ENCODE measurements at regions not wholly inside any gene's neighbourhood (a gene's known extent, or its start where the extent isn't known, plus 50 kb on each side); places are given as distances from the start of the nearest gene placed in this dataset.

GRCh38 chr14:101215266-101215665 lies 311.7 kb upstream of the RTL1 start (continued):
- TF ChIP-seq, protein P1, sequence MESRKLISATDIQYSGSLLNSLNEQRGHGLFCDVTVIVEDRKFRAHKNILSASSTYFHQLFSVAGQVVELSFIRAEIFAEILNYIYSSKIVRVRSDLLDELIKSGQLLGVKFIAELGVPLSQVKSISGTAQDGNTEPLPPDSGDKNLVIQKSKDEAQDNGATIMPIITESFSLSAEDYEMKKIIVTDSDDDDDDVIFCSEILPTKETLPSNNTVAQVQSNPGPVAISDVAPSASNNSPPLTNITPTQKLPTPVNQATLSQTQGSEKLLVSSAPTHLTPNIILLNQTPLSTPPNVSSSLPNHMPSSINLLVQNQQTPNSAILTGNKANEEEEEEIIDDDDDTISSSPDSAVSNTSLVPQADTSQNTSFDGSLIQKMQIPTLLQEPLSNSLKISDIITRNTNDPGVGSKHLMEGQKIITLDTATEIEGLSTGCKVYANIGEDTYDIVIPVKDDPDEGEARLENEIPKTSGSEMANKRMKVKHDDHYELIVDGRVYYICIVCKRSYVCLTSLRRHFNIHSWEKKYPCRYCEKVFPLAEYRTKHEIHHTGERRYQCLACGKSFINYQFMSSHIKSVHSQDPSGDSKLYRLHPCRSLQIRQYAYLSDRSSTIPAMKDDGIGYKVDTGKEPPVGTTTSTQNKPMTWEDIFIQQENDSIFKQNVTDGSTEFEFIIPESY (IDR thresholded peaks at IDR 0.05; ENCODE audit: extremely low read depth, insufficient replicate concordance, low read length): no peak
- no peak for TF ChIP-seq SRF (IDR thresholded peaks at IDR 0.05; ENCODE audit: low read depth)
- TF ChIP-seq RAD21 (IDR thresholded peaks at IDR 0.05; ENCODE audit: low read depth): no peak
- TF ChIP-seq EZH2 (IDR thresholded peaks at IDR 0.05): no peak
- no peak for TF ChIP-seq SP1 (IDR thresholded peaks at IDR 0.05; ENCODE audit: low read depth)

GRCh38 chr14:101215927-101216326 lies 312.4 kb upstream of the RTL1 start:
- ChIA-PET CTCF (no interaction called here), RAD21 (ENCODE audit: low non-redundant PET in 1 of 2, low total read pairs in 2 of 2, uncharacterized antibody in 2 of 2, unreplicated experiment in 2 of 2) (no interaction called here), POLR2A (no interaction called here)
- intact Hi-C loops (cut with micrococcal nuclease): no loop called here
- H3K79me2 ChIP-seq (ENCODE audit: insufficient read depth, low read length): no peaks in the 10 kb centered on the region
- no peak for DNase-seq (ENCODE audit: low read depth, low spot score)
- H3K4me1 ChIP-seq (ENCODE audit: control insufficient read depth in 1 of 2, insufficient read depth in 2 of 2, low read length in 2 of 2): no peaks in the 10 kb centered on the region
- ATAC-seq: no peak
- no peaks in the 10 kb centered on the region for H3K9me2 ChIP-seq (ENCODE audit: insufficient read depth)
- H3K27ac ChIP-seq (ENCODE audit: low read depth, low read length): no peak overlapping the region
- H3K9me3 ChIP-seq (ENCODE audit: control insufficient read depth in 1 of 2, insufficient read depth in 1 of 2, low read depth in 1 of 2, low read length in 2 of 2): no peaks in the 10 kb centered on the region
- no peak overlapping the region for H3K4me2 ChIP-seq (ENCODE audit: low read length)
- H3K9ac ChIP-seq (ENCODE audit: low read length): no peak overlapping the region
- BruUV-seq (replicated peaks): no TSS peak
- no peak for TF ChIP-seq ELF1 (IDR thresholded peaks at IDR 0.05; ENCODE audit: borderline replicate concordance, low read depth)
- TF ChIP-seq, protein P2, sequence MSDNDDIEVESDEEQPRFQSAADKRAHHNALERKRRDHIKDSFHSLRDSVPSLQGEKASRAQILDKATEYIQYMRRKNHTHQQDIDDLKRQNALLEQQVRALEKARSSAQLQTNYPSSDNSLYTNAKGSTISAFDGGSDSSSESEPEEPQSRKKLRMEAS (IDR thresholded peaks at IDR 0.05): no peak
- TF ChIP-seq TCF7L2 (IDR thresholded peaks at IDR 0.05; ENCODE audit: borderline replicate concordance, extremely low read depth, insufficient read depth, insufficient read length): no peak
- no peak for TF ChIP-seq RAD21 (IDR thresholded peaks at IDR 0.05; ENCODE audit: low read depth)
- no peaks in the 10 kb centered on the region for H4K20me1 ChIP-seq (ENCODE audit: insufficient read depth)
- no peak overlapping the region for H3K4me3 ChIP-seq (replicated peaks in 1 of 2; ENCODE audit: low read depth in 1 of 2, low read length in 2 of 2)
- no peak overlapping the region for H2AFZ ChIP-seq (ENCODE audit: low read depth, low read length, poor library complexity, severe bottlenecking)
- no peaks in the 10 kb centered on the region for H3K27me3 ChIP-seq (ENCODE audit: insufficient read depth, low read length)
- no peaks in the 10 kb centered on the region for H3K36me3 ChIP-seq (ENCODE audit: control insufficient read depth in 1 of 2, insufficient read depth in 2 of 2, low read length in 2 of 2)
